ENCODE measurements at regions not wholly inside any gene's neighbourhood (a gene's known extent, or its start where the extent isn't known, plus 50 kb on each side); places are given as distances from the start of the nearest gene placed in this dataset.

DNA sequence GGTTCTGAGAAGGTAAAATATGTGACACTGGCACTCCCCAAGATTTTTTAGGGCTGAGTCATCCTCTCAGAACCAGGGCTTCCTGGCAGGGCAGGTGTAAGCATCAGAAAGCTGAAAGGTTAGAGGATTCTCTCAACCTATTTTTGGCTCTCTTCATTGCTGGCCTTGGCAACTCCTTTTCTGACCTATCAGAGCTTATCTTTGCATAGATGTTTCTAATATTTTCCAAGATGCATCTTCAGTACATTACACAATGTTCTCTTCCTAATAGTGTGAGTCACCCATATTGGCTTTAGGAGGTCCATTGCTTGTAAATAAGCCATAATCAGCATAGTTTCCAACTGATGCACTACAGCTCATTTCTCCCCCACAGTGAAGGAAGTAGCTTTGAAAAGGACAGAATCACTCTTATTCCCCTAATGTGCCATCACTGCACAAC, 2008.4 kb upstream of the PIK3C3 start:
- ATAC-seq (replicated peaks) (no peak), DNase-seq (no peak)
- Mint-ChIP-seq H3K36me3 (ENCODE audit: insufficient read depth) (no peaks in the 10 kb centered on the region), H3K4me3 (no peak overlapping the region), H3K27ac (no peak overlapping the region), H3K9me3 (peaks cover 4 to 7% of the 10 kb centered on the region in 2 donors), H3K27me3 (no peaks in the 10 kb centered on the region), H3K4me1 (ENCODE audit: low read depth in 2 of 2) (no peaks in the 10 kb centered on the region)

DNA sequence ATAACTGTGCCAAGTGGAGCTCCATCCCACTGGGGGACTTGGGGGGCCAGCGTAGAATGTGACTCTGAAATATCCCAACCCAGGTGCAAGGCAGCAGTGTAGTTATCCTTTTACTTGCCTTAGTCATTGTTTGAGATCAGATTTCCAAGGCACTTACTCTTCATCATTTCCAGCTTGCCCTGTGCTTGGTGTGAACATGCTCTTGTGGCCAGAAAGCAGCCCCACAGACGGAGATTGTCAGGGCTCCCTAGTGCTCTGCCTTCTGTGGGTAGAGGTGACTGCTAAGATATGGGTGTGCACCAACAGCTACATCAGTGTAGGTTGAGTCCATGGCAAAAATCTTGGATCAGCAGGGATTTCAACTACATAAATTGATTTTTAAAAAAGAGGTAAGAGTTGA, 2010.0 kb upstream of the PIK3C3 start:
- Mint-ChIP-seq H3K36me3 (ENCODE audit: insufficient read depth) (no peaks in the 10 kb centered on the region), H3K9me3 (peaks cover 4 to 7% of the 10 kb centered on the region in 2 donors), H3K4me3 (no peak overlapping the region), H3K4me1 (ENCODE audit: low read depth in 2 of 2) (no peaks in the 10 kb centered on the region), H3K27ac (no peak overlapping the region), H3K27me3 (no peaks in the 10 kb centered on the region)
- DNase-seq (no peak), ATAC-seq (replicated peaks) (no peak)

DNA sequence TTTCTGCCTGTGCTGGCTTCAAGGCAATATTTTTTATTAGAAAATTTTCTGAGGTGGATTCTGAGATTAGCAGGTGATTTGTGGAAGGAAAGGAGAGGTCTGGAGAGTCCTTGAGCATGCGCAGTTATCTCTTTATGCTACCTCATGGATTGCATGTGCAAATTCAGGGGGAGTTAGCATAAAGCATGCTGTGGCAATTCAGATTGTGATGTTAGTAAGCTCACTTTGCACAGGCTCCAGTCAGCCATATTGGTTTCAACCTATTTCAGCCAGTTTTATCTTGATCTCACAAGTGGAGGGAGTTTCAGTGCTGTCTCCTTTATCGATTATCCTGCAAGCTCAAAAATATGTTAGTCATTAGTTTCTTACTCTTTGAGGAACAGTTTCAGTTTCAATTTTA, 2012.3 kb upstream of the PIK3C3 start:
- H3K27me3 Mint-ChIP-seq, result no peaks in the 10 kb centered on the region
- no peak overlapping the region for H3K27ac Mint-ChIP-seq
- no peaks in the 10 kb centered on the region for H3K4me1 Mint-ChIP-seq (ENCODE audit: low read depth in 2 of 2)
- peaks cover 7% of the 10 kb centered on the region in 2 donors for H3K9me3 Mint-ChIP-seq
- H3K36me3 Mint-ChIP-seq (ENCODE audit: insufficient read depth), result no peaks in the 10 kb centered on the region
- no peak for DNase-seq
- ATAC-seq (replicated peaks), result no peak
- no peak overlapping the region for H3K4me3 Mint-ChIP-seq

GRCh38 chr18:39938676-39939608, 2016.1 kb upstream of the PIK3C3 start:
- H3K4me1 Mint-ChIP-seq (ENCODE audit: low read depth in 2 of 2), result no peaks in the 10 kb centered on the region
- no peak overlapping the region for H3K4me3 Mint-ChIP-seq
- H3K9me3 Mint-ChIP-seq, result peaks cover 13 to 19% of the 10 kb centered on the region in 2 donors
- no peaks in the 10 kb centered on the region for H3K36me3 Mint-ChIP-seq (ENCODE audit: insufficient read depth)
- H3K27ac Mint-ChIP-seq, result no peak overlapping the region
- ATAC-seq (replicated peaks) (no peak), DNase-seq (no peak)
- no peaks in the 10 kb centered on the region for H3K27me3 Mint-ChIP-seq

DNA sequence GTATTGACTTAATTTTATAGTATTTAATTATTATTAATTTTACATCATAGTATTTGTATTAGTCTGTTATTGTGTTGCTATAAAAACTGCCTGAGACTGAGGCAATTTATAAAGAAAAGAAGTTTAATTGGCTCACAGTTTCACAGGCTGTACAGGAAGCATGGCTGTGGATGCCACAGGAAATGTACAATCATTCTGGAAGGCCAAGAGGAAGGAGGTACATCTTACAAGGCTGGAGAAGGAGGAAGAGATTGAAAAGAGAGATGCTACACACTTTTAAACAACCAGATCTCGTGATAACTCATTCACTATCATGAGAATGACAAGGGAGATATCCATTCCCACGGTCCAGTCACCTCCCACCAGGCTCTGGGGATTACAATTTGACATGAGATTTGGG, 2019.4 kb upstream of the PIK3C3 start:
- Mint-ChIP-seq H3K4me1 (ENCODE audit: low read depth in 2 of 2) (no peaks in the 10 kb centered on the region), H3K4me3 (no peak overlapping the region), H3K36me3 (ENCODE audit: insufficient read depth) (no peaks in the 10 kb centered on the region), H3K27ac (no peak overlapping the region), H3K9me3 (peaks cover 11 to 12% of the 10 kb centered on the region in 2 donors), H3K27me3 (no peaks in the 10 kb centered on the region)
- no peak for DNase-seq
- ATAC-seq (replicated peaks), result no peak

DNA sequence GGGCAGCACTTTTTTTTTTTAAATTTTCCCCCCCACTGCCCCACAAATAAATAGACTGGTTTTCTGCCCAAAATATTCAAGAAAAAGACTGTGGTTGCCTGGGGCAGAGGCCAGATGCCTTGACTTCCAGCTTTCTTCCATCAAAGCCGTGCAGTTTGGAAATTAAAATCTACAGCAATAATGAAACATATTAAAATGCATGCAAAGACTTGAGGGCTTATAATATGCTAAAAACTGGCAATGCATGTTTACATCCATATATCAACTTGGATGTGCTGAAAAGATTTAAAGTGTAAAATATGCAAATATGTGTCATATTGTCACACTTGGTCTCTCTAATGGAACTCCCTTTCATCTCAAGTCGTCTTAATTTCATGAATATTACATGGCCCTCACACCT, 2036.2 kb upstream of the PIK3C3 start:
- ATAC-seq (replicated peaks) (no peak), DNase-seq (no peak)
- Mint-ChIP-seq H3K27ac (no peak overlapping the region), H3K27me3 (no peaks in the 10 kb centered on the region), H3K4me1 (ENCODE audit: low read depth in 2 of 2) (no peaks in the 10 kb centered on the region), H3K9me3 (peaks cover 5 to 18% of the 10 kb centered on the region in 2 donors), H3K36me3 (ENCODE audit: insufficient read depth) (no peaks in the 10 kb centered on the region), H3K4me3 (no peak overlapping the region)

GRCh38 chr18:39913672-39914366, 2041.2 kb upstream of the PIK3C3 start:
- DNase-seq, result no peak
- Mint-ChIP-seq H3K27me3 (no peaks in the 10 kb centered on the region), H3K4me1 (ENCODE audit: low read depth in 2 of 2) (no peaks in the 10 kb centered on the region), H3K9me3 (peaks cover 9 to 44% of the 10 kb centered on the region in 2 donors), H3K36me3 (ENCODE audit: insufficient read depth) (no peaks in the 10 kb centered on the region), H3K27ac (no peak overlapping the region), H3K4me3 (no peak overlapping the region)
- no peak for ATAC-seq (replicated peaks)

- Mint-ChIP-seq H3K27me3 (no peaks in the 10 kb centered on the region), H3K27ac (no peak overlapping the region), H3K4me1 (ENCODE audit: low read depth in 2 of 2) (no peaks in the 10 kb centered on the region), H3K9me3 (peaks cover 13 to 47% of the 10 kb centered on the region in 2 donors), H3K36me3 (ENCODE audit: insufficient read depth) (no peaks in the 10 kb centered on the region), H3K4me3 (no peak overlapping the region)
- ATAC-seq (replicated peaks), result no peak
- DNase-seq, result no peak
Observed at GRCh38 chr18:39911716-39912115, 2043.3 kb upstream of the PIK3C3 start.

DNA sequence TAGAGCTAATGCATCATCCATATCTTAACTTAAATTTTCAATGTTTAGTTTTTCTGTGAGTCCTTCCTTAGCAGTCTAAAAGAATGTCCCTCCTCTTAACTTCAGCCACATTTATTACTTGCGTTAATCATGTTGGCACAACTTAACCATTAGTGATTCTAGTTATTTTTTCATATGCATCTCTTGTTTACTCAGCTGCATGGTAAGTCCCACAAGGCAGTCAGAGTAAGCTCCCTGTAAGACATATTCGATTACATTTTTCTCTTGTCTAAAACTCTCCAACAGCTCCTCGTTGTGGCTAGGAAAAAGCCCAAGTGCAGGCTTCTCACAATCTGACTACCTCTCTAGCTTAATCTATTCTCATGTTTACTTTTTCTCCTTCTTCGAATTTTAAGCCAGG, 2045.3 kb upstream of the PIK3C3 start:
- H3K27me3 Mint-ChIP-seq, result no peaks in the 10 kb centered on the region
- H3K36me3 Mint-ChIP-seq (ENCODE audit: insufficient read depth), result no peaks in the 10 kb centered on the region
- no peak for DNase-seq
- H3K4me3 Mint-ChIP-seq, result no peak overlapping the region
- H3K4me1 Mint-ChIP-seq (ENCODE audit: low read depth in 2 of 2), result no peaks in the 10 kb centered on the region
- no peak for ATAC-seq (replicated peaks)
- H3K9me3 Mint-ChIP-seq, result peaks cover 12 to 33% of the 10 kb centered on the region in 2 donors
- H3K27ac Mint-ChIP-seq, result no peak overlapping the region

DNA sequence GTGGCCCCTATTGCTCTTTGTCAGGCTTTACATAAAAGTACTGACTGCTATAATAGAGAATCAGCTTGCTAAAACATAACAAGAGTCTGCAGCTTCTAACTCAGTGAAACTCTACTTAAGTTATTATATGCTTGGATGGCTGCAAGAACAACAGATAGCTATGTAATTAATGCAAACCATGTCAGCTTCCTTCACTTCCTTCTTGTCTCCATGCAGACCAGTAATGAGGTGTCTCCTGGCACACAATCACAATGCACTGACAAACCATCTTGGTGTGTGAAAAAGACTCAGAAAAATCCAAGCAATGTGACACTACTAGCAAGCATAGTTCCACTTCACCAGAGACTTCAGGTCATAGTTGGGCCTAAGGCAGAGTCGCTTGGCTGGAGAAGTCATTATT, 2068.9 kb upstream of the PIK3C3 start:
- Mint-ChIP-seq H3K27me3 (no peaks in the 10 kb centered on the region), H3K27ac (no peak overlapping the region), H3K36me3 (ENCODE audit: insufficient read depth) (no peaks in the 10 kb centered on the region), H3K4me1 (ENCODE audit: low read depth in 2 of 2) (no peaks in the 10 kb centered on the region), H3K9me3 (peaks cover 0 to 4% of the 10 kb centered on the region in 2 donors), H3K4me3 (no peak overlapping the region)
- ATAC-seq (replicated peaks) (no peak), DNase-seq (no peak)

- Mint-ChIP-seq H3K9me3 (peaks cover 0 to 2% of the 10 kb centered on the region in 2 donors), H3K4me1 (ENCODE audit: low read depth in 2 of 2) (no peaks in the 10 kb centered on the region), H3K36me3 (ENCODE audit: insufficient read depth) (no peaks in the 10 kb centered on the region), H3K27ac (no peak overlapping the region), H3K4me3 (no peak overlapping the region), H3K27me3 (no peaks in the 10 kb centered on the region)
- DNase-seq (no peak), ATAC-seq (replicated peaks) (no peak)
Observed at GRCh38 chr18:39872651-39873050, 2082.4 kb upstream of the PIK3C3 start.

- DNase-seq, result no peak
- no peaks in the 10 kb centered on the region for H3K27me3 Mint-ChIP-seq
- H3K4me1 Mint-ChIP-seq (ENCODE audit: low read depth in 2 of 2), result no peaks in the 10 kb centered on the region
- no peak overlapping the region for H3K27ac Mint-ChIP-seq
- ATAC-seq (replicated peaks), result no peak
- no peaks in the 10 kb centered on the region for H3K36me3 Mint-ChIP-seq (ENCODE audit: insufficient read depth)
- peaks cover 0 to 2% of the 10 kb centered on the region in 2 donors for H3K9me3 Mint-ChIP-seq
- no peak overlapping the region for H3K4me3 Mint-ChIP-seq
Observed at GRCh38 chr18:39871961-39872360, 2083.1 kb upstream of the PIK3C3 start.

DNA sequence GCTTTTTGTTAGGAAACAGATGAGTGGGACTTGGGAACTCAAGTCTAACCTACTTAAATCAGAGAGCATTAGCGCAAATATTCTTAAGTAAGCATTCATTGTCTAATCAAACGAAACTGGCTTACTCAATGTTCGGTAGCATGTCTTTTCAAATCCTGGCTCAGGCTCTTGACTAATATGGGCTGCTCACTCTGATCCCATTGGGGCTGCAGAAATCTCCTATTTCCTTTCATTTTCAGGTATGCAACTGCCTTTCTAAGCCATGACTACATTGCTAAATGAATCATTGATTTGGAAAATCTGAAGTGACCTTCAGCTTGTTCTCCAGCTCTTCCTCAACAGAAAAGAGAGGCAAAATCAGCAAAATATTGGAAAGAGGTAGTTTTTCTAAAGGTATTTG, 2084.4 kb upstream of the PIK3C3 start:
- Mint-ChIP-seq H3K9me3 (peaks cover 0 to 2% of the 10 kb centered on the region in 2 donors), H3K4me3 (no peak overlapping the region), H3K36me3 (ENCODE audit: insufficient read depth) (no peaks in the 10 kb centered on the region), H3K27ac (no peak overlapping the region), H3K4me1 (ENCODE audit: low read depth in 2 of 2) (no peaks in the 10 kb centered on the region), H3K27me3 (no peaks in the 10 kb centered on the region)
- ATAC-seq (replicated peaks) (no peak), DNase-seq (no peak)

GRCh38 chr18:39863916-39864315, 2091.1 kb upstream of the PIK3C3 start:
- Mint-ChIP-seq H3K9me3 (peaks cover 0 to 7% of the 10 kb centered on the region in 2 donors), H3K4me3 (no peak overlapping the region), H3K4me1 (ENCODE audit: low read depth in 2 of 2) (no peaks in the 10 kb centered on the region), H3K36me3 (ENCODE audit: insufficient read depth) (no peaks in the 10 kb centered on the region), H3K27ac (no peak overlapping the region), H3K27me3 (no peaks in the 10 kb centered on the region)
- DNase-seq (no peak), ATAC-seq (replicated peaks) (no peak)
